Gastroesophageal sphincter (tissue), 3 donors: ENCODE measurements at regions not wholly inside any gene's neighbourhood (a gene's known extent, or its start where the extent isn't known, plus 50 kb on each side); places are given as distances from the start of the nearest gene placed in this dataset.

Experiments used
- CTCF ChIP-seq, 4 experiments: fragments of 200-600 bp in 2 of 4; fragments of 450-650 bp in 2 of 4; sonication (generic) in 1 of 4; IDR thresholded peaks; one replicate each; pipeline ENCODE4 v1.5.1; 2017 to 2019; ENCODE audit warnings: antibody characterized with exemption in 4 of 4, mild to moderate bottlenecking in 2 of 4, moderate library complexity in 2 of 4
- EP300 ChIP-seq: sonication (generic); formaldehyde crosslinking; IDR thresholded peaks from one replicate; pipeline ENCODE4 v1.6.1; 2017; ENCODE audit warnings: antibody characterized with exemption, mild to moderate bottlenecking
- POLR2A ChIP-seq, 2 donors: fragments of 450-650 bp; IDR thresholded peaks; one replicate each; pipeline ENCODE4 v1.6.1; 2017; ENCODE audit warnings: antibody characterized with exemption in 2 of 2, mild to moderate bottlenecking in 2 of 2, moderate library complexity in 1 of 2
- POLR2AphosphoS5 ChIP-seq: sonication (generic); formaldehyde crosslinking; IDR thresholded peaks from one replicate; pipeline ENCODE4 v1.6.1; 2017; ENCODE audit warnings: antibody characterized with exemption

GRCh38 chr13:73674570-73674969 is 459.6 kb downstream of the KLF12 start:
- TF ChIP-seq CTCF (IDR thresholded peaks at IDR 0.05) (no peak), POLR2A (IDR thresholded peaks at IDR 0.05) (no peak), POLR2AphosphoS5 (no peak), EP300 (no peak)
